GM12864 (cell line): ENCODE measurements at regions not wholly inside any gene's neighbourhood (a gene's known extent, or its start where the extent isn't known, plus 50 kb on each side); places are given as distances from the start of the nearest gene placed in this dataset.
"Not testable (repeated sequence)": the region's sequence is repeated elsewhere in the genome, so short reads cannot be mapped to it uniquely, and the experiment has no call there.

Experiments used
- DNase-seq: peaks from one replicate; pipeline ENCODE4 v3.0.0-alpha.2; 2011; ENCODE audit warnings: low read depth
- H3K4me3 ChIP-seq: 2 replicates; pipeline ENCODE4 v1.5.1; 2011; ENCODE audit warnings: mild to moderate bottlenecking, low read depth, low read length, control low read depth
- CTCF ChIP-seq: IDR thresholded peaks from 2 replicates; pipeline ENCODE4 v1.5.1; 2011; ENCODE audit warnings: low read depth, mild to moderate bottlenecking, moderate library complexity, low read length, control low read depth, inconsistent platforms; ENCODE audit errors: missing control alignments

GRCh38 chrX:45623266-45623665 is 422.6 kb upstream of the DIPK2B start:
- TF ChIP-seq CTCF: no peak
- no peak for DNase-seq

DNA sequence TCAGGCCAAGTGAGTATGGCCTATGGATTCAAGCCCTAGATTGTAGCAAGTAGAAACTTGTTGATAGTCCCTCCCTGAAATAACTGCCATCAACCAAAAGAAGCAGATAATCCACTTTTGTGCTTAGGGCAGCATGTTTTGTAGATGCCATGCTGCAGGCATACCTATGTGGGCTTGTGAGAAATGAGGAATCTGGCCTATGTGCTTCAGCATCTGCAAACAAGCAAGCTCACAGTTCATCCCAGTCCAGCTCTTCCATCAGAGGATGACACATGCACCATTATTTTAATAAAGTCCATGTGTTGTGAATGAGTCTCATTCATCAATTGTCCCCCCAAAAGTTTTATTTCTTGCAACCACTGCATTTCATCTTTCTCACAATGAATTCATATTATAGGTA is 421.9 kb upstream of the DIPK2B start:
- no peak for TF ChIP-seq CTCF
- DNase-seq: no peak
- no peak overlapping the region for H3K4me3 ChIP-seq

More at GRCh38 chrX:45623266-45623665, 422.6 kb upstream of the DIPK2B start:
- H3K4me3 ChIP-seq: no peak overlapping the region

DNA sequence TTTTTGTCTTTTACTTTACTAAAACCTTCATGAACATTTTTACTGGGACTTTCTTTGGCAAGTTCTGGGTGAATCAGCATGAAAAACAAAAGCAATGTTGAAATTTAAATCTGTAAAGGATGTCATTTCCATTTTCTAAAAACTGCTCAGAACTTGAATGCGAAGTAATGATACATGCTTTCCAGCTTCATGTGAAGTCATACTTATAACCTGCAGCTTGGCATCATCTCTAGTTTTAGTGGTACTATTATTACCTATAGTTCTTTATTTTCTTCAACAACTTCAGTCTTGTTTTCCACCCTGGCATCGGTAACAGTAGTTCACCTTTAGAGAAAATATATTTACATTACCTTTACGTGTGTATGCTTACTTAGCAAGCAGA is 421.4 kb upstream of the DIPK2B start:
- TF ChIP-seq CTCF: no peak
- no peak overlapping the region for H3K4me3 ChIP-seq

DNA sequence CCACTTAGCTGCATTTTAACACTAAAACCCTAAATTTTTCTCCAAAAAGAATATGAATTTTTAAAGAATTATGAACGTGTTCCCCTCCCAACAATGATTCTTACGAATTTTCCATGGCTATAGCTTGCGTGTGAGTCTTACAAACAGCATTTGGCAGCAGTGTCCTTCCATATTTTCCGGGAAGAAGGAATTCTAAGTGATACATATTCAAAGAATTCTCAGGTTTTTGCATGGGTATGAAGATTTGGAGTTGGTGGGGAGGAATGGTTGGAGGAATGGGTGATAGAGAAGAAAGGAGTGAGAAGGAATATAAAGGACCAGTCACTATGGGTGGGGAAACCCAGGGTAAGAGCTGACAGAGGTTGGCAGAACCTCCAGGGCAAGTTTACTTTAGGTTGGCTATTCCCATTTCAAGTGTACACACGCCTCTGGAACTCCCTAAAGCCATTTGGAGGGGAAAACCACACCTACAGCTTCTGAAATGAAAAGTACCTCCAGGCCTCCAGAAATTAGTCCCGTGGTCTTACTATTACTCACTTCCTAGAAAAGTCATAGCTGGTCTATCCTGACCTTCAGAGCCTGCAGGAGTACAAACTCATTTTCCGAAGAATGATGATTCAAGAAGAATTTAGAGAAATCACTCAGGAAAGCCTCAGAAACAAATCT is 420.8 kb upstream of the DIPK2B start:
- DNase-seq: no peak
- H3K4me3 ChIP-seq: no peak overlapping the region

More for the DNA sequence above, 421.4 kb upstream of the DIPK2B start:
- DNase-seq: no peak

DNA sequence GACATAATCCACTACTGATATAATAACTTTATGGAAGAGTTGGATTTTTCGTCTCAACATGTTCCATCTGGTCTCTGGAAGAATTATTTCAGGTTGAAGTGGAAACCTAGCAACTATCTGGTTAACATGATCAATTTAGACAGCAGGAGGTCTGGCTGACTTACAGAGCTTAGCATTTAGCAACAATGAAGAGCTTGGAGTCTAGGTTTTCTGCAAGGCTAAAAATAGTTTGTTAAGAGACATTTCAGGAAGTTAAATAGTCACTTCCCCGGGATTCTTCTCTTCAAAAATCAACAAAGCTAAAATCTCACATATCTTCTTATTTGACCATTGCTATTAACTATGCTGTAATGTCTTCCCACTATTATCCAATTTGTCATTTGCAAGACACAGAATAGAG is 418.6 kb upstream of the DIPK2B start:
- DNase-seq: no peak
- H3K4me3 ChIP-seq: no peak overlapping the region
- no peak for TF ChIP-seq CTCF

More for the DNA sequence above, 420.8 kb upstream of the DIPK2B start:
- TF ChIP-seq CTCF: no peak

- DNase-seq: not testable (repeated sequence)
These were observed 414.9 kb upstream of the DIPK2B start for GRCh38 chrX:45615591-45615990.

DNA sequence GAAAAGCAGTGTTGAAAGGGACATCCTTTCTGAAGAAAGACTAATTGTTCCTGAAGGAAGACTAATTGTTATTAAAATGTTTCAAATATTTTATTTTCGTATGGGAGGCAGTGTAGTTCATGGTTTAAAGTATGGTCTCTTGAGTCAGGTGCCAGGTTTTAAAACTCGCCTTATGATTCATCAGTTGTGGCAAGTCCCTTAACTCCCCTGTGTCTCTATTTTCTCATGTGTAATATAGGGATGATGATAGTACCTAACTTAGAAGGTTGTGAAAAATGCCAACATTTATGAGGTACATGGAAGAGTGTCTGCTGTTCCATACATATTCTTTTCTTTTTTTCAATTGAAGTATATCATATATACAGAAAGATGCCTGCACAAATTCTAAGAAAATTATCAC is 414.2 kb upstream of the DIPK2B start:
- no peak for DNase-seq
- H3K4me3 ChIP-seq: no peak overlapping the region
- no peak for TF ChIP-seq CTCF

More at GRCh38 chrX:45615591-45615990, 414.9 kb upstream of the DIPK2B start:
- not testable (repeated sequence) for H3K4me3 ChIP-seq
